A673 (cell line): ENCODE measurements at regions not wholly inside any gene's neighbourhood (a gene's known extent, or its start where the extent isn't known, plus 50 kb on each side); places are given as distances from the start of the nearest gene placed in this dataset.

Experiments used
- BruUV-seq: library from RNA; stranded (reverse); fragments of 400-500 nt; replicated peaks from 2 replicates; lab custom pipeline; 2021; lab: Mats Ljungman, UMichigan
- CTCF ChIA-PET: fragments of 300-600 bp; sonication (Branson Sonifier 250); formaldehyde crosslinking; loops from one replicate; lab custom pipeline; 2022; ENCODE audit warnings: antibody characterized with exemption; lab: Charles Lee
- POLR2A ChIA-PET: fragments of 300-600 bp; sonication (Branson Sonifier 250); formaldehyde crosslinking; loops from one replicate; lab custom pipeline; 2022; ENCODE audit warnings: antibody characterized with exemption; ENCODE audit not compliant: low non-redundant PET; lab: Charles Lee
- DNase-seq: peaks from one replicate; pipeline ENCODE4 v3.0.0-alpha.2; 2015; ENCODE audit warnings: low spot score
- H3K27ac ChIP-seq: fragments of 200-600 bp; sonication (generic); 2 replicates; pipeline ENCODE4 v1.5.1; 2016; ENCODE audit warnings: mixed run types, low read depth, mild to moderate bottlenecking, mixed read lengths, antibody characterized with exemption, low read length; ENCODE audit not compliant: poor library complexity, severe bottlenecking
- H3K27me3 ChIP-seq: fragments of 200-600 bp; sonication (generic); replicated peaks from 2 replicates; pipeline ENCODE4 v1.6.1; 2017; ENCODE audit warnings: mixed run types, low read depth, mild to moderate bottlenecking, mixed read lengths, antibody characterized with exemption, low read length; ENCODE audit not compliant: insufficient read depth, poor library complexity
- H3K36me3 ChIP-seq: fragments of 200-600 bp; sonication (generic); 2 replicates; pipeline ENCODE4 v1.6.1; 2016; ENCODE audit warnings: mixed run types, mild to moderate bottlenecking, mixed read lengths, antibody characterized with exemption, low read length; ENCODE audit not compliant: insufficient read depth, poor library complexity, severe bottlenecking
- H3K4me1 ChIP-seq: fragments of 200-600 bp; sonication (generic); 2 replicates; pipeline ENCODE4 v1.6.1; 2017; ENCODE audit warnings: mixed run types, mild to moderate bottlenecking, mixed read lengths, antibody characterized with exemption, low read length; ENCODE audit not compliant: insufficient read depth, poor library complexity, severe bottlenecking
- H3K4me3 ChIP-seq: fragments of 200-600 bp; sonication (generic); 2 replicates; pipeline ENCODE4 v1.5.1; 2016; ENCODE audit warnings: low read depth, mixed run types, mild to moderate bottlenecking, mixed read lengths, low read length; ENCODE audit not compliant: poor library complexity, severe bottlenecking
- H3K9me3 ChIP-seq: fragments of 200-600 bp; sonication (generic); 2 replicates; pipeline ENCODE4 v1.6.1; 2016; ENCODE audit warnings: mixed run types, low read depth, mild to moderate bottlenecking, mixed read lengths, antibody characterized with exemption, low read length; ENCODE audit not compliant: poor library complexity, severe bottlenecking
- CTCF ChIP-seq: fragments of 300-800, 200-600 bp; sonication (generic); conservative IDR thresholded peaks from 2 replicates; pipeline ENCODE4 v1.5.1; 2017; ENCODE audit warnings: low read depth, mild to moderate bottlenecking, antibody characterized with exemption, low read length, moderate library complexity, mixed read lengths
- EZH2 ChIP-seq: fragments of 200-600 bp; sonication (generic); IDR thresholded peaks from 2 replicates; pipeline ENCODE4 v1.6.1; 2017; ENCODE audit warnings: borderline replicate concordance, low read depth, mild to moderate bottlenecking, mixed read lengths, antibody characterized with exemption, low read length; ENCODE audit not compliant: poor library complexity, severe bottlenecking
- intact Hi-C: fragments of 100-400 bp; cut with micrococcal nuclease; formaldehyde crosslinking; loops from one replicate; pipeline ENCODE4 v1.10.0; 2022; ENCODE audit not compliant: unreplicated experiment

GRCh38 chr7:46745707-46746090 lies 824.6 kb upstream of the IGFBP3 start:
- intact Hi-C loops = no loop called here
- ChIA-PET CTCF (no interaction called here), POLR2A (no interaction called here)
- no peak for DNase-seq
- Histone ChIP-seq H3K4me3 (no peak overlapping the region), H3K36me3 (no peaks in the 10 kb centered on the region), H3K9me3 (no peaks in the 10 kb centered on the region), H3K4me1 (no peaks in the 10 kb centered on the region), H3K27ac (no peak overlapping the region), H3K27me3 (no peaks in the 10 kb centered on the region)
- TF ChIP-seq CTCF (no peak), EZH2 (no peak)
- no TSS peak for BruUV-seq

GRCh38 chr7:46744957-46745706 lies 824.1 kb upstream of the IGFBP3 start:
- DNase-seq = peak; percentile 22
- H3K9me3 ChIP-seq = no peaks in the 10 kb centered on the region
- no peak overlapping the region for H3K27ac ChIP-seq
- intact Hi-C loops = no loop called here
- BruUV-seq = no TSS peak
- H3K36me3 ChIP-seq = no peaks in the 10 kb centered on the region
- ChIA-PET CTCF (no interaction called here), POLR2A (no interaction called here)
- H3K27me3 ChIP-seq = no peaks in the 10 kb centered on the region
- H3K4me1 ChIP-seq = no peaks in the 10 kb centered on the region
- no peak overlapping the region for H3K4me3 ChIP-seq
- TF ChIP-seq CTCF = no peak
- TF ChIP-seq EZH2 = no peak

- DNase-seq = no peak
- H3K36me3 ChIP-seq = no peaks in the 10 kb centered on the region
- BruUV-seq = no TSS peak
- TF ChIP-seq EZH2 = no peak
- TF ChIP-seq CTCF = no peak
- no peak overlapping the region for H3K4me3 ChIP-seq
- no peaks in the 10 kb centered on the region for H3K27me3 ChIP-seq
- no peaks in the 10 kb centered on the region for H3K9me3 ChIP-seq
- POLR2A ChIA-PET = no interaction called here
- intact Hi-C loops = no loop called here
- no peaks in the 10 kb centered on the region for H3K4me1 ChIP-seq
- H3K27ac ChIP-seq = no peak overlapping the region
- CTCF ChIA-PET = no interaction called here
Measured at GRCh38 chr7:46742601-46743000, 821.5 kb upstream of the IGFBP3 start.
